Right lobe of liver (tissue), 4 donors: ENCODE measurements at regions not wholly inside any gene's neighbourhood (a gene's known extent, or its start where the extent isn't known, plus 50 kb on each side); places are given as distances from the start of the nearest gene placed in this dataset.

Experiments
- POLR2A ChIP-seq: fragments of 450-650 bp; IDR thresholded peaks from one replicate; pipeline ENCODE4 v1.6.1; 2017; ENCODE audit warnings: antibody characterized with exemption, mild to moderate bottlenecking
- TF ChIP-seq, protein P1 (sequence below), 4 donors: fragments of 200-600 bp in 3 of 4; fragments of 450-650 bp in 1 of 4; IDR thresholded peaks; one replicate each; pipeline versions ENCODE4 v1.5.1 to v1.8.0; 2016 to 2022; ENCODE audit warnings: antibody characterized with exemption in 4 of 4, mild to moderate bottlenecking in 2 of 4
- donor health status: DM: no; HTN: no; CAD: no.
- donor health status: DM: no; HTN: no; CAD: no.
- donor health status: DM: no; HTN: yes; CAD: no.

DNA sequence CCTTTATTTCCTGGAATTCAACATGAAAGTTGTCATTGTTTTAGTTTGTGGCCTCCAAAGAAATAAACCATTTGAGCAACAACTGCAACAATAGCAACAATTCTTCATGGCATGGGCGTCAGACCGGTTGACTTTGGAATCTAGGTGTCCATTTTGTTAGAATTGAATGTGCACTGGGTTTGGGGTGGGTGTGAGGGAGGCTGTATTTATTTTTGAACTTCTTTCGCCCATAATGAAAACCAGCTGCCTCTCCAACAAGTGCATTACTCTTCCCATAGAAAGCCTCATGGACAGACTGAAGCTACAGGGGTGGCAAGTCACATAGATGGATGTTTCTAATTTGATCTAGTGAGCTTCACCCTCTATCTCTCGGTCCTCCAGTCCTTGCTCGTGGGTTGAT is 85.4 kb downstream of the ADAMTS15 start:
- TF ChIP-seq, protein P1, sequence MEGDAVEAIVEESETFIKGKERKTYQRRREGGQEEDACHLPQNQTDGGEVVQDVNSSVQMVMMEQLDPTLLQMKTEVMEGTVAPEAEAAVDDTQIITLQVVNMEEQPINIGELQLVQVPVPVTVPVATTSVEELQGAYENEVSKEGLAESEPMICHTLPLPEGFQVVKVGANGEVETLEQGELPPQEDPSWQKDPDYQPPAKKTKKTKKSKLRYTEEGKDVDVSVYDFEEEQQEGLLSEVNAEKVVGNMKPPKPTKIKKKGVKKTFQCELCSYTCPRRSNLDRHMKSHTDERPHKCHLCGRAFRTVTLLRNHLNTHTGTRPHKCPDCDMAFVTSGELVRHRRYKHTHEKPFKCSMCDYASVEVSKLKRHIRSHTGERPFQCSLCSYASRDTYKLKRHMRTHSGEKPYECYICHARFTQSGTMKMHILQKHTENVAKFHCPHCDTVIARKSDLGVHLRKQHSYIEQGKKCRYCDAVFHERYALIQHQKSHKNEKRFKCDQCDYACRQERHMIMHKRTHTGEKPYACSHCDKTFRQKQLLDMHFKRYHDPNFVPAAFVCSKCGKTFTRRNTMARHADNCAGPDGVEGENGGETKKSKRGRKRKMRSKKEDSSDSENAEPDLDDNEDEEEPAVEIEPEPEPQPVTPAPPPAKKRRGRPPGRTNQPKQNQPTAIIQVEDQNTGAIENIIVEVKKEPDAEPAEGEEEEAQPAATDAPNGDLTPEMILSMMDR (IDR thresholded peaks at IDR 0.05), result no peak
- TF ChIP-seq POLR2A, result no peak
